ENCODE measurements at regions not wholly inside any gene's neighbourhood (a gene's known extent, or its start where the extent isn't known, plus 50 kb on each side); places are given as distances from the start of the nearest gene placed in this dataset.

GRCh38 chr3:67278015-67278618, 280.0 kb downstream of the KBTBD8 start:
- no peak for DNase-seq (ENCODE audit: low read depth, low spot score)
- H3K36me3 ChIP-seq (ENCODE audit: insufficient read depth, insufficient read length, low read length), result no peaks in the 10 kb centered on the region
- H3K27me3 ChIP-seq (ENCODE audit: insufficient read depth, insufficient read length), result no peaks in the 10 kb centered on the region
- no peaks in the 10 kb centered on the region for H3K4me1 ChIP-seq (ENCODE audit: insufficient read depth, insufficient read length)
- no peak overlapping the region for H3K4me3 ChIP-seq (ENCODE audit: insufficient read length, low read depth)
- H3K9ac ChIP-seq (ENCODE audit: insufficient read length, low read depth), result no peak overlapping the region
- no peaks in the 10 kb centered on the region for H3K9me3 ChIP-seq (ENCODE audit: insufficient read depth, low read length)
- TF ChIP-seq ZNF274 (IDR thresholded peaks at IDR 0.05; ENCODE audit: low read depth, low read length) (no peak), SUZ12 (IDR thresholded peaks at IDR 0.05; ENCODE audit: extremely low read depth, insufficient read depth, insufficient read length) (no peak), YY1 (IDR thresholded peaks at IDR 0.05; ENCODE audit: insufficient read depth, insufficient read length) (no peak)

GRCh38 chr3:67286586-67286985, 288.5 kb downstream of the KBTBD8 start:
- Histone ChIP-seq H3K27me3 (ENCODE audit: insufficient read depth, insufficient read length) (no peaks in the 10 kb centered on the region), H3K36me3 (ENCODE audit: insufficient read depth, insufficient read length, low read length) (no peaks in the 10 kb centered on the region), H3K9me3 (ENCODE audit: insufficient read depth, low read length) (no peaks in the 10 kb centered on the region), H3K9ac (ENCODE audit: insufficient read length, low read depth) (no peak overlapping the region), H3K4me3 (ENCODE audit: insufficient read length, low read depth) (no peak overlapping the region), H3K4me1 (ENCODE audit: insufficient read depth, insufficient read length) (no peaks in the 10 kb centered on the region)
- TF ChIP-seq ZNF274 (IDR thresholded peaks at IDR 0.05; ENCODE audit: low read depth, low read length) (no peak), YY1 (IDR thresholded peaks at IDR 0.05; ENCODE audit: insufficient read depth, insufficient read length) (no peak), SUZ12 (IDR thresholded peaks at IDR 0.05; ENCODE audit: extremely low read depth, insufficient read depth, insufficient read length) (no peak)
- no peak for DNase-seq (ENCODE audit: low read depth, low spot score)

- no peak for DNase-seq (ENCODE audit: low read depth, low spot score)
- Histone ChIP-seq H3K9me3 (ENCODE audit: insufficient read depth, low read length) (no peaks in the 10 kb centered on the region), H3K27me3 (ENCODE audit: insufficient read depth, insufficient read length) (no peaks in the 10 kb centered on the region), H3K4me3 (ENCODE audit: insufficient read length, low read depth) (no peak overlapping the region), H3K9ac (ENCODE audit: insufficient read length, low read depth) (no peak overlapping the region), H3K36me3 (ENCODE audit: insufficient read depth, insufficient read length, low read length) (no peaks in the 10 kb centered on the region), H3K4me1 (ENCODE audit: insufficient read depth, insufficient read length) (no peaks in the 10 kb centered on the region)
- TF ChIP-seq SUZ12 (IDR thresholded peaks at IDR 0.05; ENCODE audit: extremely low read depth, insufficient read depth, insufficient read length), result no peak
- no peak for TF ChIP-seq ZNF274 (IDR thresholded peaks at IDR 0.05; ENCODE audit: low read depth, low read length)
- no peak for TF ChIP-seq YY1 (IDR thresholded peaks at IDR 0.05; ENCODE audit: insufficient read depth, insufficient read length)
Measured at GRCh38 chr3:67288466-67289106, 290.5 kb downstream of the KBTBD8 start.

GRCh38 chr3:67289626-67290025, 291.5 kb downstream of the KBTBD8 start:
- Histone ChIP-seq H3K36me3 (ENCODE audit: insufficient read depth, insufficient read length, low read length) (no peaks in the 10 kb centered on the region), H3K9ac (ENCODE audit: insufficient read length, low read depth) (no peak overlapping the region), H3K9me3 (ENCODE audit: insufficient read depth, low read length) (no peaks in the 10 kb centered on the region), H3K27me3 (ENCODE audit: insufficient read depth, insufficient read length) (no peaks in the 10 kb centered on the region), H3K4me1 (ENCODE audit: insufficient read depth, insufficient read length) (no peaks in the 10 kb centered on the region), H3K4me3 (ENCODE audit: insufficient read length, low read depth) (no peak overlapping the region)
- TF ChIP-seq SUZ12 (IDR thresholded peaks at IDR 0.05; ENCODE audit: extremely low read depth, insufficient read depth, insufficient read length) (no peak), YY1 (IDR thresholded peaks at IDR 0.05; ENCODE audit: insufficient read depth, insufficient read length) (no peak), ZNF274 (IDR thresholded peaks at IDR 0.05; ENCODE audit: low read depth, low read length) (no peak)
- DNase-seq (ENCODE audit: low read depth, low spot score), result no peak

- Histone ChIP-seq H3K9ac (ENCODE audit: insufficient read length, low read depth) (no peak overlapping the region), H3K4me3 (ENCODE audit: insufficient read length, low read depth) (no peak overlapping the region), H3K9me3 (ENCODE audit: insufficient read depth, low read length) (no peaks in the 10 kb centered on the region), H3K27me3 (ENCODE audit: insufficient read depth, insufficient read length) (no peaks in the 10 kb centered on the region), H3K36me3 (ENCODE audit: insufficient read depth, insufficient read length, low read length) (no peaks in the 10 kb centered on the region), H3K4me1 (ENCODE audit: insufficient read depth, insufficient read length) (no peaks in the 10 kb centered on the region)
- DNase-seq (ENCODE audit: low read depth, low spot score), result no peak
- TF ChIP-seq ZNF274 (IDR thresholded peaks at IDR 0.05; ENCODE audit: low read depth, low read length) (no peak), SUZ12 (IDR thresholded peaks at IDR 0.05; ENCODE audit: extremely low read depth, insufficient read depth, insufficient read length) (no peak), YY1 (IDR thresholded peaks at IDR 0.05; ENCODE audit: insufficient read depth, insufficient read length) (no peak)
Measured at GRCh38 chr3:67290438-67290837, 292.3 kb downstream of the KBTBD8 start.

- H3K27me3 ChIP-seq (ENCODE audit: insufficient read depth, insufficient read length), result no peaks in the 10 kb centered on the region
- no peak overlapping the region for H3K9ac ChIP-seq (ENCODE audit: insufficient read length, low read depth)
- no peaks in the 10 kb centered on the region for H3K36me3 ChIP-seq (ENCODE audit: insufficient read depth, insufficient read length, low read length)
- no peaks in the 10 kb centered on the region for H3K9me3 ChIP-seq (ENCODE audit: insufficient read depth, low read length)
- TF ChIP-seq ZNF274 (IDR thresholded peaks at IDR 0.05; ENCODE audit: low read depth, low read length), result no peak
- H3K4me3 ChIP-seq (ENCODE audit: insufficient read length, low read depth), result no peak overlapping the region
- no peaks in the 10 kb centered on the region for H3K4me1 ChIP-seq (ENCODE audit: insufficient read depth, insufficient read length)
- no peak for DNase-seq (ENCODE audit: low read depth, low spot score)
Measured at GRCh38 chr3:67291287-67292252, 293.5 kb downstream of the KBTBD8 start.

All from NT2/D1 (cell line).